GM21447 (cell line): ENCODE measurements at regions not wholly inside any gene's neighbourhood (a gene's known extent, or its start where the extent isn't known, plus 50 kb on each side); places are given as distances from the start of the nearest gene placed in this dataset.
"Not testable (repeated sequence)": the region's sequence is repeated elsewhere in the genome, so short reads cannot be mapped to it uniquely, and the experiment has no call there.

Experiments
- ATAC-seq: cut with Tn5 transposase; IDR thresholded peaks from one replicate; pipeline ENCODE4 v1.9.1; 2021; ENCODE audit not compliant: unreplicated experiment

- no peak for ATAC-seq
Observed at GRCh38 chr7:12002428-12002827, 170.4 kb upstream of the THSD7A start.

GRCh38 chr7:12004581-12004980 is 172.6 kb upstream of the THSD7A start:
- no peak for ATAC-seq

GRCh38 chr7:12007576-12007975 is 175.6 kb upstream of the THSD7A start:
- ATAC-seq: no peak

GRCh38 chr7:12013983-12014382 is 182.0 kb upstream of the THSD7A start:
- no peak for ATAC-seq

GRCh38 chr7:12016439-12016838 is 184.4 kb upstream of the THSD7A start:
- no peak for ATAC-seq

- ATAC-seq: no peak
Observed at GRCh38 chr7:12017046-12017445, 185.0 kb upstream of the THSD7A start.

GRCh38 chr7:12022011-12022410 is 189.1 kb upstream of the TMEM106B start:
- ATAC-seq: not testable (repeated sequence)

GRCh38 chr7:12025246-12025645 is 185.8 kb upstream of the TMEM106B start:
- ATAC-seq: no peak

GRCh38 chr7:12028508-12028907 is 182.6 kb upstream of the TMEM106B start:
- ATAC-seq: no peak

GRCh38 chr7:12030116-12030515 is 181.0 kb upstream of the TMEM106B start:
- ATAC-seq: no peak

GRCh38 chr7:12031186-12031585 is 179.9 kb upstream of the TMEM106B start:
- no peak for ATAC-seq

GRCh38 chr7:12031638-12032037 is 179.5 kb upstream of the TMEM106B start:
- ATAC-seq: no peak

- ATAC-seq: no peak
Observed at GRCh38 chr7:12032146-12032545, 178.9 kb upstream of the TMEM106B start.

- ATAC-seq: not testable (repeated sequence)
Observed at GRCh38 chr7:12043457-12043856, 167.6 kb upstream of the TMEM106B start.

- ATAC-seq: no peak
Observed at GRCh38 chr7:12052211-12052610, 158.9 kb upstream of the TMEM106B start.

- no peak for ATAC-seq
Observed at GRCh38 chr7:12053561-12053960, 157.5 kb upstream of the TMEM106B start.

- no peak for ATAC-seq
Observed at GRCh38 chr7:12054830-12055229, 156.3 kb upstream of the TMEM106B start.

GRCh38 chr7:12056381-12056780 is 154.7 kb upstream of the TMEM106B start:
- ATAC-seq: no peak

- ATAC-seq: no peak
Observed at GRCh38 chr7:12056977-12057376, 154.1 kb upstream of the TMEM106B start.

GRCh38 chr7:12062062-12062461 is 149.0 kb upstream of the TMEM106B start:
- ATAC-seq: no peak

- no peak for ATAC-seq
Observed at GRCh38 chr7:12064586-12065127, 146.4 kb upstream of the TMEM106B start.

- ATAC-seq: no peak
Observed at GRCh38 chr7:12066004-12066403, 145.1 kb upstream of the TMEM106B start.

GRCh38 chr7:12066521-12066920 is 144.6 kb upstream of the TMEM106B start:
- no peak for ATAC-seq
